ENCODE measurements at regions not wholly inside any gene's neighbourhood (a gene's known extent, or its start where the extent isn't known, plus 50 kb on each side); places are given as distances from the start of the nearest gene placed in this dataset.

GRCh38 chr1:112332176-112333150 lies 63.6 kb upstream of the CTTNBP2NL start:
- ATAC-seq (no peak), DNase-seq (no peak)
- intact Hi-C loops (cut with DNase I), result loop anchor here (10.0 kb wide), 2 partner anchors 528 to 538 kb away; no protein-coding TSS in a partner anchor

- DNase-seq (no peak), ATAC-seq (no peak)
- intact Hi-C loops (cut with DNase I), result loop anchor here (5.0 to 10.0 kb wide), 3 partner anchors 343 to 541 kb away; no protein-coding TSS in a partner anchor
Observed at GRCh38 chr1:112335351-112335750, 60.7 kb upstream of the CTTNBP2NL start.

GRCh38 chr1:112337028-112337531 lies 58.9 kb upstream of the CTTNBP2NL start:
- DNase-seq (peak; percentile 55), ATAC-seq (peak; percentile 89 to 91)
- intact Hi-C loops (cut with DNase I), result loop anchor here (5.0 to 10.0 kb wide), 3 partner anchors 345 to 542 kb away; no protein-coding TSS in a partner anchor

- DNase-seq (no peak), ATAC-seq (no peak)
- intact Hi-C loops (cut with DNase I), result no loop called here
Observed at GRCh38 chr1:112341986-112342385, 54.0 kb upstream of the CTTNBP2NL start.

GRCh38 chr1:112342558-112342957 lies 53.5 kb upstream of the CTTNBP2NL start:
- intact Hi-C loops (cut with DNase I), result no loop called here
- no peak for ATAC-seq
- no peak for DNase-seq

GRCh38 chr1:112344754-112345423 lies 51.1 kb upstream of the CTTNBP2NL start:
- intact Hi-C loops (cut with DNase I), result no loop called here
- ATAC-seq (no peak), DNase-seq (no peak)

Measured in left cardiac atrium (tissue), 4 donors.